ENCODE measurements at regions not wholly inside any gene's neighbourhood (a gene's known extent, or its start where the extent isn't known, plus 50 kb on each side); places are given as distances from the start of the nearest gene placed in this dataset.

DNA sequence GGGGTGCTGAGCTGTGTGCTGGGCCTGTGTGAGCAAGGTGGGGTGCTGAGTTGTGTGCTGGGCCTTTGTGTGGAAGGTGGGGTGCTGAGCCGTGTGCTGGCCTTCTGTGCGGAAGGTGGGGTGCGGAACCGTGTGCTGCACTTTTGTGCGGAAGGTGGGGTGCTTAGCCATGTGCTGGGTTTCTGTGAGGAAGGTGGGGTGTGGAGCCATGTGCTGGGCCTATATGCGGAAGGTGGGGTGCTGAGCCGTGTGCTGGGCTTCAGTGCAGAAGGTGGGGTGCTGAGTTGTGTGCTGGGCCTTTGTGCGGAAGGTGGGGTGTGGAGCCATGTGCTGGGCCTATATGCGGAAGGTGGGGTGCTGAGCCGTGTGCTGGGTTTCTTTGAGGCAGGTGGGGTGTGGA lies 555.4 kb upstream of the EEF2KMT start:
- no peaks in the 10 kb centered on the region for H4K20me1 ChIP-seq (ENCODE audit: insufficient read depth)
- ChIA-PET POLR2A (no interaction called here), RAD21 (ENCODE audit: low non-redundant PET in 1 of 2, low total read pairs in 2 of 2, uncharacterized antibody in 2 of 2, unreplicated experiment in 2 of 2) (no interaction called here), CTCF (no interaction called here)
- no peaks in the 10 kb centered on the region for H3K4me1 ChIP-seq (ENCODE audit: control insufficient read depth in 1 of 2, insufficient read depth in 2 of 2, low read length in 2 of 2)
- H3K9ac ChIP-seq (ENCODE audit: low read length) = no peak overlapping the region
- intact Hi-C loops (cut with micrococcal nuclease) = no loop called here
- no peaks in the 10 kb centered on the region for H3K27me3 ChIP-seq (ENCODE audit: insufficient read depth, low read length)
- H3K4me2 ChIP-seq (ENCODE audit: low read length) = no peak overlapping the region
- H3K79me2 ChIP-seq (ENCODE audit: insufficient read depth, low read length) = no peaks in the 10 kb centered on the region
- no peak for TF ChIP-seq POLR2AphosphoS5 (IDR thresholded peaks at IDR 0.05; ENCODE audit: low read depth, low read length)
- no peak for TF ChIP-seq SP1 (IDR thresholded peaks at IDR 0.05; ENCODE audit: low read depth)
- no peak for TF ChIP-seq JUND (IDR thresholded peaks at IDR 0.05)
- TF ChIP-seq ZBTB33 (IDR thresholded peaks at IDR 0.05; ENCODE audit: extremely low read depth, insufficient replicate concordance, low read length) = no peak
- no peak for TF ChIP-seq ELF1 (IDR thresholded peaks at IDR 0.05; ENCODE audit: borderline replicate concordance, low read depth)
- H2AFZ ChIP-seq (ENCODE audit: low read depth, low read length, poor library complexity, severe bottlenecking) = no peak overlapping the region
- no peak overlapping the region for H3K27ac ChIP-seq (ENCODE audit: low read depth, low read length)
- H3K36me3 ChIP-seq (ENCODE audit: control insufficient read depth in 1 of 2, insufficient read depth in 2 of 2, low read length in 2 of 2) = no peaks in the 10 kb centered on the region
- ATAC-seq = no peak
- H3K9me3 ChIP-seq (ENCODE audit: control insufficient read depth in 1 of 2, insufficient read depth in 1 of 2, low read depth in 1 of 2, low read length in 2 of 2) = no peaks in the 10 kb centered on the region
- no peak for DNase-seq (ENCODE audit: low read depth, low spot score)
- H3K9me2 ChIP-seq (ENCODE audit: insufficient read depth) = no peaks in the 10 kb centered on the region
- no TSS peak for BruUV-seq (replicated peaks)
- no peak overlapping the region for H3K4me3 ChIP-seq (replicated peaks in 1 of 2; ENCODE audit: low read depth in 1 of 2, low read length in 2 of 2)

- H3K9ac ChIP-seq (ENCODE audit: low read length) = no peak overlapping the region
- H3K4me3 ChIP-seq (replicated peaks in 1 of 2; ENCODE audit: low read depth in 1 of 2, low read length in 2 of 2) = no peak overlapping the region
- H3K9me2 ChIP-seq (ENCODE audit: insufficient read depth) = no peaks in the 10 kb centered on the region
- CTCF ChIA-PET = no interaction called here
- POLR2A ChIA-PET = no interaction called here
- no peak overlapping the region for H3K4me2 ChIP-seq (ENCODE audit: low read length)
- H2AFZ ChIP-seq (ENCODE audit: low read depth, low read length, poor library complexity, severe bottlenecking) = no peak overlapping the region
- no peaks in the 10 kb centered on the region for H3K79me2 ChIP-seq (ENCODE audit: insufficient read depth, low read length)
- ATAC-seq = no peak
- no peak overlapping the region for H3K27ac ChIP-seq (ENCODE audit: low read depth, low read length)
- H3K36me3 ChIP-seq (ENCODE audit: control insufficient read depth in 1 of 2, insufficient read depth in 2 of 2, low read length in 2 of 2) = no peaks in the 10 kb centered on the region
- no peaks in the 10 kb centered on the region for H3K9me3 ChIP-seq (ENCODE audit: control insufficient read depth in 1 of 2, insufficient read depth in 1 of 2, low read depth in 1 of 2, low read length in 2 of 2)
- RAD21 ChIA-PET (ENCODE audit: low non-redundant PET in 1 of 2, low total read pairs in 2 of 2, uncharacterized antibody in 2 of 2, unreplicated experiment in 2 of 2) = no interaction called here
- BruUV-seq (replicated peaks) = no TSS peak
- H3K4me1 ChIP-seq (ENCODE audit: control insufficient read depth in 1 of 2, insufficient read depth in 2 of 2, low read length in 2 of 2) = no peaks in the 10 kb centered on the region
- no peaks in the 10 kb centered on the region for H4K20me1 ChIP-seq (ENCODE audit: insufficient read depth)
- DNase-seq (ENCODE audit: low read depth, low spot score) = no peak
- no peaks in the 10 kb centered on the region for H3K27me3 ChIP-seq (ENCODE audit: insufficient read depth, low read length)
- intact Hi-C loops (cut with micrococcal nuclease) = no loop called here
- TF ChIP-seq POLR2A (IDR thresholded peaks at IDR 0.05; ENCODE audit: borderline replicate concordance, extremely low read depth, insufficient read depth, insufficient read length) (no peak), ZBTB33 (IDR thresholded peaks at IDR 0.05; ENCODE audit: extremely low read depth, insufficient replicate concordance, low read length) (no peak), SIN3A (IDR thresholded peaks at IDR 0.05; ENCODE audit: low read depth) (no peak), CTCF (IDR thresholded peaks at IDR 0.05 in 2 of 3, conservative IDR thresholded peaks at IDR 0.05 in 1 of 3; ENCODE audit: borderline replicate concordance in 1 of 3, insufficient read depth in 1 of 3, low read depth in 2 of 3, low read length in 2 of 3) (no peak), ZNF274 (IDR thresholded peaks at IDR 0.05; ENCODE audit: low read depth, low read length) (no peak), SRF (IDR thresholded peaks at IDR 0.05; ENCODE audit: low read depth) (no peak), CBX3 (IDR thresholded peaks at IDR 0.05; ENCODE audit: low read depth) (no peak), JUND (IDR thresholded peaks at IDR 0.05) (no peak), ZFX (IDR thresholded peaks at IDR 0.05) (no peak), FOSL1 (IDR thresholded peaks at IDR 0.05; ENCODE audit: low read depth) (no peak)
- TF ChIP-seq, protein P1, sequence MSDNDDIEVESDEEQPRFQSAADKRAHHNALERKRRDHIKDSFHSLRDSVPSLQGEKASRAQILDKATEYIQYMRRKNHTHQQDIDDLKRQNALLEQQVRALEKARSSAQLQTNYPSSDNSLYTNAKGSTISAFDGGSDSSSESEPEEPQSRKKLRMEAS (IDR thresholded peaks at IDR 0.05) = no peak
These were observed 552.5 kb upstream of the EEF2KMT start for GRCh38 chr16:5649762-5650743.
